ENCODE measurements at regions not wholly inside any gene's neighbourhood (a gene's known extent, or its start where the extent isn't known, plus 50 kb on each side); places are given as distances from the start of the nearest gene placed in this dataset.

- TF ChIP-seq CTCF (IDR thresholded peaks at IDR 0.05; ENCODE audit: control insufficient read depth, extremely low read depth, insufficient read depth): no peak
- no peak overlapping the region for H3K4me3 ChIP-seq (ENCODE audit: low read depth, low read length)
- no peak for DNase-seq (ENCODE audit: low read depth)
Observed at GRCh38 chr4:62544428-62544827, 1344.3 kb downstream of the ADGRL3 start.

- no peak overlapping the region for H3K4me3 ChIP-seq (ENCODE audit: low read depth, low read length)
- TF ChIP-seq CTCF (IDR thresholded peaks at IDR 0.05; ENCODE audit: control insufficient read depth, extremely low read depth, insufficient read depth): no peak
- DNase-seq (ENCODE audit: low read depth): no peak
Observed at GRCh38 chr4:62543002-62543401, 1342.9 kb downstream of the ADGRL3 start.

GRCh38 chr4:62533573-62533972, 1333.4 kb downstream of the ADGRL3 start:
- no peak overlapping the region for H3K4me3 ChIP-seq (ENCODE audit: low read depth, low read length)
- no peak for TF ChIP-seq CTCF (IDR thresholded peaks at IDR 0.05; ENCODE audit: control insufficient read depth, extremely low read depth, insufficient read depth)
- no peak for DNase-seq (ENCODE audit: low read depth)

- H3K4me3 ChIP-seq (ENCODE audit: low read depth, low read length): no peak overlapping the region
- no peak for DNase-seq (ENCODE audit: low read depth)
- TF ChIP-seq CTCF (IDR thresholded peaks at IDR 0.05; ENCODE audit: control insufficient read depth, extremely low read depth, insufficient read depth): no peak
Observed at GRCh38 chr4:62531731-62532130, 1331.6 kb downstream of the ADGRL3 start.

- DNase-seq (ENCODE audit: low read depth): no peak
- TF ChIP-seq CTCF (IDR thresholded peaks at IDR 0.05; ENCODE audit: control insufficient read depth, extremely low read depth, insufficient read depth): no peak
- no peak overlapping the region for H3K4me3 ChIP-seq (ENCODE audit: low read depth, low read length)
Observed at GRCh38 chr4:62531264-62531663, 1331.1 kb downstream of the ADGRL3 start.

GRCh38 chr4:62528874-62529273, 1328.7 kb downstream of the ADGRL3 start:
- no peak for TF ChIP-seq CTCF (IDR thresholded peaks at IDR 0.05; ENCODE audit: control insufficient read depth, extremely low read depth, insufficient read depth)
- no peak overlapping the region for H3K4me3 ChIP-seq (ENCODE audit: low read depth, low read length)
- no peak for DNase-seq (ENCODE audit: low read depth)

- TF ChIP-seq CTCF (IDR thresholded peaks at IDR 0.05; ENCODE audit: control insufficient read depth, extremely low read depth, insufficient read depth): no peak
- H3K4me3 ChIP-seq (ENCODE audit: low read depth, low read length): no peak overlapping the region
- no peak for DNase-seq (ENCODE audit: low read depth)
Observed at GRCh38 chr4:62526671-62527070, 1326.5 kb downstream of the ADGRL3 start.
